ENCODE measurements at regions not wholly inside any gene's neighbourhood (a gene's known extent, or its start where the extent isn't known, plus 50 kb on each side); places are given as distances from the start of the nearest gene placed in this dataset.

- Histone ChIP-seq H3K4me3 (no peak overlapping the region), H3K36me3 (replicated peaks in 1 of 2) (no peaks in the 10 kb centered on the region), H3K27me3 (no peaks in the 10 kb centered on the region), H3K4me1 (replicated peaks in 1 of 2) (no peaks in the 10 kb centered on the region), H3K27ac (no peak overlapping the region), H3K9me3 (replicated peaks in 1 of 3) (no peaks in the 10 kb centered on the region)
- DNase-seq, result no peak
- intact Hi-C loops (cut with DNase I), result no loop called here
- no peak for TF ChIP-seq CTCF (IDR thresholded peaks at IDR 0.05)
- TF ChIP-seq POLR2A (IDR thresholded peaks at IDR 0.05), result no peak
Measured at GRCh38 chr15:37695719-37696118, 238.7 kb upstream of the TMCO5A start.

- no peak for DNase-seq
- Histone ChIP-seq H3K4me3 (no peak overlapping the region), H3K9me3 (replicated peaks in 1 of 3) (no peaks in the 10 kb centered on the region), H3K27me3 (no peaks in the 10 kb centered on the region), H3K4me1 (replicated peaks in 1 of 2) (no peaks in the 10 kb centered on the region), H3K27ac (no peak overlapping the region), H3K36me3 (replicated peaks in 1 of 2) (no peaks in the 10 kb centered on the region)
- intact Hi-C loops (cut with DNase I), result no loop called here
- no peak for TF ChIP-seq CTCF (IDR thresholded peaks at IDR 0.05)
- 64 to 78% (median 72%) methylated on average over 3 of the region's 3 CpGs for WGBS, 4 donors
Measured at GRCh38 chr15:37698679-37699078, 235.8 kb upstream of the TMCO5A start.

GRCh38 chr15:37701230-37701629 is 233.2 kb upstream of the TMCO5A start:
- H3K4me3 ChIP-seq, result no peak overlapping the region
- 83 to 89% (median 87%) methylated on average over 1 of the region's 1 CpG for WGBS, 4 donors
- H3K27ac ChIP-seq, result no peak overlapping the region
- no peak for TF ChIP-seq CTCF (IDR thresholded peaks at IDR 0.05)
- TF ChIP-seq POLR2A (IDR thresholded peaks at IDR 0.05), result no peak
- no peaks in the 10 kb centered on the region for H3K27me3 ChIP-seq
- DNase-seq, result no peak
- no peaks in the 10 kb centered on the region for H3K9me3 ChIP-seq (replicated peaks in 1 of 3)
- H3K4me1 ChIP-seq (replicated peaks in 1 of 2), result no peaks in the 10 kb centered on the region
- intact Hi-C loops (cut with DNase I), result no loop called here
- H3K36me3 ChIP-seq (replicated peaks in 1 of 2), result no peaks in the 10 kb centered on the region

GRCh38 chr15:37709669-37710068 is 224.8 kb upstream of the TMCO5A start:
- H3K9me3 ChIP-seq (replicated peaks in 1 of 3), result no peaks in the 10 kb centered on the region
- H3K4me3 ChIP-seq, result no peak overlapping the region
- no peak for TF ChIP-seq CTCF (IDR thresholded peaks at IDR 0.05)
- TF ChIP-seq POLR2A (IDR thresholded peaks at IDR 0.05), result no peak
- no peaks in the 10 kb centered on the region for H3K36me3 ChIP-seq (replicated peaks in 1 of 2)
- H3K27ac ChIP-seq, result no peak overlapping the region
- H3K27me3 ChIP-seq, result no peaks in the 10 kb centered on the region
- DNase-seq, result no peak
- intact Hi-C loops (cut with DNase I), result no loop called here
- WGBS, 4 donors, result 59 to 78% (median 74%) methylated on average over 1 of the region's 1 CpG
- no peaks in the 10 kb centered on the region for H3K4me1 ChIP-seq (replicated peaks in 1 of 2)
